Neuronal stem cell (in vitro differentiated cells): ENCODE measurements at regions not wholly inside any gene's neighbourhood (a gene's known extent, or its start where the extent isn't known, plus 50 kb on each side); places are given as distances from the start of the nearest gene placed in this dataset.

Source experiments
- DNase-seq: peaks from one replicate; pipeline ENCODE4 v3.0.0-alpha.2; 2013; ENCODE audit warnings: low spot score
- H2AFZ ChIP-seq: one replicate; pipeline ENCODE4 v1.6.1; 2013; ENCODE audit warnings: mild to moderate bottlenecking, low read length, inconsistent platforms
- H2AK5ac ChIP-seq: 2 replicates; pipeline ENCODE4 v1.6.1; 2013; ENCODE audit warnings: low read depth, mild to moderate bottlenecking, inconsistent platforms, low read length, moderate library complexity, mixed read lengths
- H2BK120ac ChIP-seq: 2 replicates; pipeline ENCODE4 v1.6.1; 2013; ENCODE audit warnings: low read depth, mild to moderate bottlenecking, inconsistent platforms, low read length, moderate library complexity, mixed read lengths
- H2BK12ac ChIP-seq: one replicate; pipeline ENCODE4 v1.6.1; 2013; ENCODE audit warnings: low read length, inconsistent platforms
- H2BK15ac ChIP-seq: 2 replicates; pipeline ENCODE4 v1.6.1; 2013; ENCODE audit warnings: mild to moderate bottlenecking, low read length, inconsistent platforms, mixed read lengths
- H2BK5ac ChIP-seq: one replicate; pipeline ENCODE4 v1.6.1; 2013; ENCODE audit warnings: inconsistent platforms, mild to moderate bottlenecking, low read length, moderate library complexity
- H3K14ac ChIP-seq: one replicate; pipeline ENCODE4 v1.6.1; 2013; ENCODE audit warnings: low read length, inconsistent platforms
- H3K18ac ChIP-seq: 2 replicates; pipeline ENCODE4 v1.6.1; 2013; ENCODE audit warnings: low read length, inconsistent platforms
- H3K23ac ChIP-seq: 2 replicates; pipeline ENCODE4 v1.6.1; 2013; ENCODE audit warnings: low read depth, mild to moderate bottlenecking, mixed read lengths, low read length, inconsistent platforms; ENCODE audit not compliant: poor library complexity
- H3K27ac ChIP-seq: replicated peaks from 3 replicates; pipeline ENCODE4 v1.5.1; 2013; ENCODE audit warnings: low read length, inconsistent platforms
- H3K27me3 ChIP-seq, 3 experiments: 2 replicates each; pipeline ENCODE4 v1.6.1; 2013; ENCODE audit warnings: low read length in 3 of 3, mild to moderate bottlenecking in 2 of 3, inconsistent platforms in 1 of 3, low read depth in 1 of 3, mixed read lengths in 1 of 3, moderate library complexity in 1 of 3; ENCODE audit not compliant: control insufficient read depth in 3 of 3, insufficient read depth in 3 of 3
- H3K36me3 ChIP-seq, 2 donors: replicated peaks in 1 of 2; 2 replicates each; pipeline ENCODE4 v1.6.1; 2013; ENCODE audit warnings: low read length in 2 of 2; ENCODE audit not compliant: control insufficient read depth in 2 of 2, insufficient read depth in 2 of 2
- H3K4ac ChIP-seq: 2 replicates; pipeline ENCODE4 v1.6.1; 2013; ENCODE audit warnings: inconsistent platforms, mild to moderate bottlenecking, low read length, moderate library complexity
- H3K4me1 ChIP-seq, 2 donors: 1 replicate in 1 of 2; 2 replicates in 1 of 2; pipeline ENCODE4 v1.6.1; 2013; ENCODE audit warnings: low read length in 2 of 2, low read depth in 1 of 2; ENCODE audit not compliant: control insufficient read depth in 2 of 2, insufficient read depth in 1 of 2
- H3K4me2 ChIP-seq: one replicate; pipeline ENCODE4 v1.6.1; 2013; ENCODE audit warnings: mild to moderate bottlenecking, low read length, inconsistent platforms; ENCODE audit not compliant: insufficient read depth, poor library complexity, severe bottlenecking
- H3K4me3 ChIP-seq, 2 donors: 2 replicates each; pipeline ENCODE4 v1.5.1; 2013; ENCODE audit warnings: low read length in 2 of 2, mild to moderate bottlenecking in 2 of 2, inconsistent platforms in 1 of 2, moderate library complexity in 1 of 2
- H3K79me1 ChIP-seq: one replicate; pipeline ENCODE4 v1.6.1; 2013; ENCODE audit warnings: low read depth, mild to moderate bottlenecking, inconsistent platforms, low read length, moderate library complexity
- H3K9ac ChIP-seq: one replicate; pipeline ENCODE4 v1.6.1; 2013; ENCODE audit warnings: mild to moderate bottlenecking, low read depth, low read length, inconsistent platforms; ENCODE audit not compliant: poor library complexity
- H3K9me3 ChIP-seq, 2 donors: replicated peaks in 1 of 2; 2 replicates each; pipeline versions ENCODE3 to v1.6.1; 2013; ENCODE audit warnings: low read length in 2 of 2, mild to moderate bottlenecking in 2 of 2, inconsistent platforms in 1 of 2, low read depth in 1 of 2, mixed read lengths in 1 of 2, moderate library complexity in 1 of 2; ENCODE audit not compliant: control insufficient read depth in 2 of 2, insufficient read depth in 1 of 2
- H4K8ac ChIP-seq: one replicate; pipeline ENCODE4 v1.6.1; 2013; ENCODE audit warnings: low read depth, mild to moderate bottlenecking, inconsistent platforms, low read length, moderate library complexity
- H4K91ac ChIP-seq: one replicate; pipeline ENCODE4 v1.6.1; 2013; ENCODE audit warnings: low read length, low read depth, mild to moderate bottlenecking, inconsistent platforms; ENCODE audit not compliant: poor library complexity
- WGBS, 2 donors: extraction: QIAGEN DNeasy Blood & Tissue Kit; methylation state at CpG; one replicate each; pipeline ENCODE4 v1.1.7; 2013; ENCODE audit warnings: missing lambda C conversion rate in 2 of 2, mixed read lengths in 1 of 2; ENCODE audit not compliant: insufficient read length in 2 of 2, insufficient replicate concordance in 1 of 2; ENCODE audit errors: extremely low coverage in 2 of 2; 5-methylcytosine and 5-hydroxymethylcytosine counted together

DNA sequence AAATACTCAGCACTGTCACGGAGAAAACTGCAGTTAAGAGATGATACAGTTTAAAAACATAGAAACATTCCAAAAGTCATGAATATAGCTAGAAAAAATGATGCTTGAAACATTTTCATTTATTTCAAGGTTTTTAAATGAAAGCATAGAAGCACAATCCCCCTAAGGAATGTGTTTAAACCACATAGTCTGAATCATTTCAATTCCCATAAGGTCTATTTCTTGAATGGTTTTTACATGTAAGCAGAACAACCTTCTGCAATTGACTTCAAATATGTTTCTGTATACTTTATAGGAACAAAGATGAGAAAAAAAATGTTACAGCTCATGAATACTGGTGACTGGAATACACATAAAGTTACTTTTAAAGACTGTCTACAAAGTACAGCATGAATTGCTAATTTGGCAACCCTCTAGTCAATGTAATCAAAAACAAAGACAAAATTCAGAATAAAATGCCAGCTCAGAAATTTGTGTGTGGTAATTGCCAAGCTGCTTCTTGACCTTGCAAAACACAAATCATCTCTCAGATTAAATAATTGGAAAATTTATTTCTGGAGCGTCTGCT, 886.4 kb upstream of the ADGRL3 start:
- Histone ChIP-seq H4K8ac (no peak overlapping the region), H4K91ac (no peak overlapping the region), H2BK12ac (no peak overlapping the region), H3K36me3 (no peaks in the 10 kb centered on the region), H3K9me3 (peaks cover 0 to 2% of the 10 kb centered on the region in 2 donors), H2BK5ac (no peak overlapping the region), H3K4ac (no peak overlapping the region), H2AK5ac (no peak overlapping the region), H2BK15ac (no peak overlapping the region), H3K4me2 (no peak overlapping the region), H3K23ac (no peak overlapping the region), H3K18ac (no peak overlapping the region), H3K14ac (no peak overlapping the region), H3K9ac (no peak overlapping the region), H3K27me3 (no peaks in the 10 kb centered on the region), H3K79me1 (no peaks in the 10 kb centered on the region), H3K4me3 (no peak overlapping the region), H3K4me1 (no peaks in the 10 kb centered on the region), H2BK120ac (no peak overlapping the region), H3K27ac (no peak overlapping the region), H2AFZ (no peak overlapping the region)
- no CpG with 5 or more reads among the region's 2 CpGs for WGBS, 2 donors
- DNase-seq: no peak

DNA sequence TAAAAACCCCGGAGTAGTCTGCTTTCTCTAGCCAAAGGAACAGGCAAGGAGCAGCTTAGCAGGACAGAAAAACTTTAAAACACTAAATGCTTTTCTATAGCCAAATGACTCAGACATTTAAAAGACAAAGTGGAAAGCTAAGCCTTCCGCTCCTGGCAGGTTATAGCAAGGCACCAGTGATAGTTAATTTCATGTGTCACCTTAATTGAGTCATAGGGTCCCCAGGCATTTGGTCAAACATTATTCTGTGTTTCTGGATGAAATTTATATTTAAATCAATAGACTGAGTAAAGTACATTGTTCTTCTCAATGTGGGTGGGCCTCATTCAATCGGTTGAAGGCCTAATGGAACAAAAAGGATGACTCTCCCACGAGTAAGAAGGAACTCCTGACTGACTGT, 885.7 kb upstream of the ADGRL3 start:
- Histone ChIP-seq H3K79me1 (no peaks in the 10 kb centered on the region), H4K91ac (no peak overlapping the region), H2AFZ (peak overlapping the region; percentile 41), H3K14ac (no peak overlapping the region), H2BK5ac (no peak overlapping the region), H4K8ac (no peak overlapping the region), H3K4me1 (no peaks in the 10 kb centered on the region), H2BK12ac (no peak overlapping the region), H3K4ac (no peak overlapping the region), H3K9me3 (peaks cover 0 to 2% of the 10 kb centered on the region in 2 donors), H3K23ac (no peak overlapping the region), H3K4me3 (no peak overlapping the region), H3K27me3 (no peaks in the 10 kb centered on the region), H2BK120ac (no peak overlapping the region), H2BK15ac (no peak overlapping the region), H3K27ac (no peak overlapping the region), H3K36me3 (no peaks in the 10 kb centered on the region), H3K4me2 (no peak overlapping the region), H3K9ac (no peak overlapping the region), H3K18ac (no peak overlapping the region), H2AK5ac (no peak overlapping the region)
- WGBS, 2 donors: no CpG with 5 or more reads among the region's 4 CpGs
- DNase-seq: no peak

DNA sequence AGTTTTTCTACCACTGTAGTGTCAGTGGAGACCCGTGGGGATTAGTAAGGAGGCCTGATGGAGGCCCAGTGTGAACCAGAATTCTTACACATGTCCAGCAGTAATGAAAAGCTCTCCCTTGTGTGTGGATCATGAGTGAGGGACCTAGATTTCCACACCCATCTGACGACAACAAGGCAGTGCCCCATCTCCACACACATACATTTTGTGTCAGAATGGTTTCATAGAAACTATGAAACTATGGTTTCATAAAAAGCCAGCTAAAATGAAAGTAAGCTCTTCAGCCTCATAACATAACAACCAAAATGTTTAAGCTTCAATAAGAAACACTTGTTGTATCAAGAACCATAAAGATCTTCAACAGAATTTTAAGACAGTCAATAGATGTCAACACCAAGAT, 884.5 kb upstream of the ADGRL3 start:
- Histone ChIP-seq H3K79me1 (no peaks in the 10 kb centered on the region), H2BK120ac (no peak overlapping the region), H3K4me3 (no peak overlapping the region), H2AFZ (peak overlapping the region; percentile 18), H3K18ac (no peak overlapping the region), H3K9me3 (peaks cover 0 to 2% of the 10 kb centered on the region in 2 donors), H2BK12ac (no peak overlapping the region), H3K4ac (no peak overlapping the region), H4K8ac (no peak overlapping the region), H3K23ac (no peak overlapping the region), H4K91ac (no peak overlapping the region), H3K4me2 (no peak overlapping the region), H3K14ac (no peak overlapping the region), H3K36me3 (no peaks in the 10 kb centered on the region), H2BK5ac (no peak overlapping the region), H3K27me3 (no peaks in the 10 kb centered on the region), H2AK5ac (no peak overlapping the region), H3K4me1 (no peaks in the 10 kb centered on the region), H3K9ac (no peak overlapping the region), H3K27ac (no peak overlapping the region), H2BK15ac (no peak overlapping the region)
- no peak for DNase-seq
- no CpG with 5 or more reads among the region's 2 CpGs for WGBS, 2 donors

DNA sequence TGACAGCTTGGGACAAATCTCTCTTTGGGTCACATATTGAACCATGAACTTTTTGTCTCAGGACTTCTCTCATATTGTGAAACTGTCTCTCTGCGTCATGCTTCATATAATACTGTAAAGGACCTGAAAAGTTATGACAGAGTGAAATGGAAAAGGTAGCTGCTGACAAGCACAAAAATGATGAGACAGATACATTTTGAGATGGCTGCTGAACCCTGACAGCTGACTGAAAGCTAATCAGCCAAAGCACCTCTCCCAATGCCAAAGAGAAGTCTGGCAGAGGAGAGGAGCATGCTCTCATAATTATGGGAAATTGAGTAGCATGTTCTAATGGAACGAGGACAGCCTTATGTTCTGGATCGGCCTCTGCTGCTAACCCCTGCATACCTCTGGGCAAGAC, 873.4 kb upstream of the ADGRL3 start:
- no peak for DNase-seq
- no peaks in the 10 kb centered on the region for H3K9me3 ChIP-seq
- no peak overlapping the region for H2BK5ac ChIP-seq
- no peak overlapping the region for H4K8ac ChIP-seq
- no peak overlapping the region for H3K4me2 ChIP-seq
- no peak overlapping the region for H3K27ac ChIP-seq
- no peak overlapping the region for H4K91ac ChIP-seq
- no peaks in the 10 kb centered on the region for H3K27me3 ChIP-seq
- no peaks in the 10 kb centered on the region for H3K36me3 ChIP-seq
- H3K79me1 ChIP-seq: no peaks in the 10 kb centered on the region
- H3K23ac ChIP-seq: no peak overlapping the region
- H3K14ac ChIP-seq: no peak overlapping the region
- no peak overlapping the region for H3K4ac ChIP-seq
- H3K9ac ChIP-seq: no peak overlapping the region
- no peak overlapping the region for H3K18ac ChIP-seq
- no peaks in the 10 kb centered on the region for H3K4me1 ChIP-seq
- H2AK5ac ChIP-seq: no peak overlapping the region
- WGBS, 2 donors: no CpG with 5 or more reads among the region's 3 CpGs
- no peak overlapping the region for H2BK15ac ChIP-seq
- H2BK12ac ChIP-seq: no peak overlapping the region
- no peak overlapping the region for H2AFZ ChIP-seq
- H3K4me3 ChIP-seq: no peak overlapping the region
- H2BK120ac ChIP-seq: no peak overlapping the region
